ENCODE measurements at regions not wholly inside any gene's neighbourhood (a gene's known extent, or its start where the extent isn't known, plus 50 kb on each side); places are given as distances from the start of the nearest gene placed in this dataset.
"Not testable (repeated sequence)": the region's sequence is repeated elsewhere in the genome, so short reads cannot be mapped to it uniquely, and the experiment has no call there.

GRCh38 chr10:3272300-3272699 is 99.7 kb upstream of the PITRM1 start:
- no peak for DNase-seq (ENCODE audit: low spot score)

GRCh38 chr10:3271354-3272115 is 99.0 kb upstream of the PITRM1 start:
- DNase-seq (ENCODE audit: low spot score): no peak

- DNase-seq (ENCODE audit: low spot score): no peak
Observed at GRCh38 chr10:3270577-3271316, 98.2 kb upstream of the PITRM1 start.

- no peak for DNase-seq (ENCODE audit: low spot score)
Observed at GRCh38 chr10:3268025-3268424, 95.4 kb upstream of the PITRM1 start.

GRCh38 chr10:3265088-3265487 is 92.5 kb upstream of the PITRM1 start:
- peak; percentile 22 for DNase-seq (ENCODE audit: low spot score)

- DNase-seq (ENCODE audit: low spot score): no peak
Observed at GRCh38 chr10:3264161-3264761, 91.7 kb upstream of the PITRM1 start.

GRCh38 chr10:3263747-3264146 is 91.2 kb upstream of the PITRM1 start:
- DNase-seq (ENCODE audit: low spot score): no peak

GRCh38 chr10:3263082-3263481 is 90.5 kb upstream of the PITRM1 start:
- no peak for DNase-seq (ENCODE audit: low spot score)

- peak; percentile 6 for DNase-seq (ENCODE audit: low spot score)
Observed at GRCh38 chr10:3261921-3262320, 89.3 kb upstream of the PITRM1 start.

GRCh38 chr10:3260066-3260834 is 87.7 kb upstream of the PITRM1 start:
- no peak for DNase-seq (ENCODE audit: low spot score)

- DNase-seq (ENCODE audit: low spot score): no peak
Observed at GRCh38 chr10:3259499-3259898, 86.9 kb upstream of the PITRM1 start.

- no peak for DNase-seq (ENCODE audit: low spot score)
Observed at GRCh38 chr10:3258394-3258793, 85.8 kb upstream of the PITRM1 start.

- DNase-seq (ENCODE audit: low spot score): no peak
Observed at GRCh38 chr10:3255616-3256015, 83.0 kb upstream of the PITRM1 start.

GRCh38 chr10:3255075-3255474 is 82.5 kb upstream of the PITRM1 start:
- peak; percentile 49 for DNase-seq (ENCODE audit: low spot score)

- not testable (repeated sequence) for DNase-seq (ENCODE audit: low spot score)
Observed at GRCh38 chr10:3253974-3254373, 81.4 kb upstream of the PITRM1 start.

GRCh38 chr10:3251172-3251571 is 78.6 kb upstream of the PITRM1 start:
- no peak for DNase-seq (ENCODE audit: low spot score)

- DNase-seq (ENCODE audit: low spot score): peak; percentile 66
Observed at GRCh38 chr10:3249307-3249889, 76.8 kb upstream of the PITRM1 start.

- DNase-seq (ENCODE audit: low spot score): peak; percentile 90
Observed at GRCh38 chr10:3248526-3249306, 76.1 kb upstream of the PITRM1 start.

- no peak for DNase-seq (ENCODE audit: low spot score)
Observed at GRCh38 chr10:3245395-3245794, 72.8 kb upstream of the PITRM1 start.

GRCh38 chr10:3241967-3242650 is 69.5 kb upstream of the PITRM1 start:
- DNase-seq (ENCODE audit: low spot score): no peak

Data from H4 (cell line).